Lung (tissue), 11 donors: ENCODE measurements at regions not wholly inside any gene's neighbourhood (a gene's known extent, or its start where the extent isn't known, plus 50 kb on each side); places are given as distances from the start of the nearest gene placed in this dataset.

Experiments
- ATAC-seq: fragments of 200-7000 bp; cut with Tn5 transposase; one replicate; pipeline ENCODE4 v1.9.1; 2020; ENCODE audit warnings: moderate number of reproducible peaks; ENCODE audit not compliant: insufficient read depth, low FRiP score
- DNase-seq, 3 donors: peaks; one replicate each; pipeline ENCODE4 v3.0.0-alpha.2; 2013 to 2017
- H3K27ac ChIP-seq, 2 donors: one replicate each; pipeline ENCODE4 v1.5.1; 2013; ENCODE audit warnings: mild to moderate bottlenecking in 2 of 2, moderate library complexity in 2 of 2, control low read depth in 1 of 2, inconsistent platforms in 1 of 2, low read depth in 1 of 2, low read length in 1 of 2
- H3K27me3 ChIP-seq, 3 donors: one replicate each; pipeline ENCODE4 v1.5.1; 2013; ENCODE audit warnings: low read length in 2 of 3; ENCODE audit not compliant: control insufficient read depth in 3 of 3, insufficient read depth in 3 of 3
- H3K36me3 ChIP-seq, 4 donors: one replicate each; pipeline ENCODE4 v1.5.1; 2013; ENCODE audit warnings: low read length in 4 of 4, mild to moderate bottlenecking in 1 of 4, moderate library complexity in 1 of 4; ENCODE audit not compliant: control insufficient read depth in 4 of 4, insufficient read depth in 4 of 4
- H3K4me1 ChIP-seq, 5 donors: one replicate each; pipeline ENCODE4 v1.5.1; 2013; ENCODE audit warnings: low read length in 5 of 5, mild to moderate bottlenecking in 2 of 5, moderate library complexity in 1 of 5; ENCODE audit not compliant: control insufficient read depth in 5 of 5, insufficient read depth in 5 of 5
- H3K4me3 ChIP-seq: one replicate; pipeline ENCODE4 v1.5.1; 2013; ENCODE audit warnings: mild to moderate bottlenecking, control low read depth, moderate library complexity
- H3K9ac ChIP-seq, 2 donors: one replicate each; pipeline ENCODE4 v1.5.1; 2013; ENCODE audit warnings: low read length in 2 of 2, control low read depth in 1 of 2; ENCODE audit not compliant: insufficient read depth in 1 of 2
- H3K9me3 ChIP-seq, 4 donors: one replicate each; pipeline ENCODE4 v1.5.1; 2013; ENCODE audit warnings: low read length in 3 of 4, mild to moderate bottlenecking in 1 of 4, moderate library complexity in 1 of 4; ENCODE audit not compliant: control insufficient read depth in 4 of 4, insufficient read depth in 3 of 4
- WGBS, 2 donors: extraction: QIAGEN DNeasy Blood & Tissue Kit; methylation state at CpG; one replicate each; pipeline ENCODE4 v1.1.7; 2013; 5-methylcytosine and 5-hydroxymethylcytosine counted together
- TF ChIP-seq, protein P1 (sequence below): IDR thresholded peaks from 2 replicates; pipeline ENCODE4 v1.5.1; 2012; ENCODE audit warnings: mild to moderate bottlenecking; ENCODE audit errors: control extremely low read depth, extremely low read depth
- donor health status: control.
- donor health status: control.
- donor health status: Bipolar disorder and iron deficiency.
- donor health status: healthy.
- donor health status: DM: yes; HTN: yes; CAD: no.

DNA sequence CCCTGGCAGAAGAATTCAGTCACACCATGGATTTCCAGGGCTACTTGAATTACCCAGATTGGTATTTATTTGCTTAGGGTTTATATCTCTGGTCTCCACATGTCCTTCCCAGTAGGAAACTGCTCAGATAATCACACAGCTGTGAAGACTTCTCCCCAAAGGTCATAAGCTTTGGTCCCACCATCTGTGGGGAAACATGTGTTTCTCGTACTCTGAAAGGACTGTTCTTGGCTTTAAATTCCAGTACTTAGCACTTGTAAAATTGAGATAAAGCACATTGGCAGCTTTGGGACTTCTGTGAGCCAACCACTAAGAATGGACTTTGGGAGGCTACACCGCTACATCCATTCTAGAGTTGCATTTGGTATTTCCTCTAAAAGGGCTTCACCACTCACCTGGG lies 205.3 kb upstream of the FOXA2 start:
- TF ChIP-seq, protein P1, sequence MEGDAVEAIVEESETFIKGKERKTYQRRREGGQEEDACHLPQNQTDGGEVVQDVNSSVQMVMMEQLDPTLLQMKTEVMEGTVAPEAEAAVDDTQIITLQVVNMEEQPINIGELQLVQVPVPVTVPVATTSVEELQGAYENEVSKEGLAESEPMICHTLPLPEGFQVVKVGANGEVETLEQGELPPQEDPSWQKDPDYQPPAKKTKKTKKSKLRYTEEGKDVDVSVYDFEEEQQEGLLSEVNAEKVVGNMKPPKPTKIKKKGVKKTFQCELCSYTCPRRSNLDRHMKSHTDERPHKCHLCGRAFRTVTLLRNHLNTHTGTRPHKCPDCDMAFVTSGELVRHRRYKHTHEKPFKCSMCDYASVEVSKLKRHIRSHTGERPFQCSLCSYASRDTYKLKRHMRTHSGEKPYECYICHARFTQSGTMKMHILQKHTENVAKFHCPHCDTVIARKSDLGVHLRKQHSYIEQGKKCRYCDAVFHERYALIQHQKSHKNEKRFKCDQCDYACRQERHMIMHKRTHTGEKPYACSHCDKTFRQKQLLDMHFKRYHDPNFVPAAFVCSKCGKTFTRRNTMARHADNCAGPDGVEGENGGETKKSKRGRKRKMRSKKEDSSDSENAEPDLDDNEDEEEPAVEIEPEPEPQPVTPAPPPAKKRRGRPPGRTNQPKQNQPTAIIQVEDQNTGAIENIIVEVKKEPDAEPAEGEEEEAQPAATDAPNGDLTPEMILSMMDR: no peak
- WGBS, 2 donors: 74 to 88% methylated on average over 2 of the region's 2 CpGs
- ATAC-seq (no peak), DNase-seq (peak in 2 of 3 donors; percentile 47 to 60)
- peaks cover 0 to 3% (median 0%) of the 10 kb centered on the region in 4 donors for H3K9me3 ChIP-seq
- no peak overlapping the region for H3K4me3 ChIP-seq
- no peaks in the 10 kb centered on the region for H3K36me3 ChIP-seq
- no peak overlapping the region for H3K27ac ChIP-seq
- H3K27me3 ChIP-seq: peaks cover 0 to 9% (median 0%) of the 10 kb centered on the region in 3 donors
- H3K9ac ChIP-seq: no peak overlapping the region
- H3K4me1 ChIP-seq: peaks cover 0 to 4% (median 0%) of the 10 kb centered on the region in 5 donors

- Histone ChIP-seq H3K27ac (no peak overlapping the region), H3K9me3 (peaks cover 0 to 2% (median 0%) of the 10 kb centered on the region in 4 donors), H3K4me3 (no peak overlapping the region), H3K27me3 (peaks cover 0 to 9% (median 0%) of the 10 kb centered on the region in 3 donors), H3K9ac (no peak overlapping the region), H3K4me1 (peaks cover 0 to 4% (median 3%) of the 10 kb centered on the region in 5 donors), H3K36me3 (no peaks in the 10 kb centered on the region)
- ATAC-seq (no peak), DNase-seq (no peak)
- WGBS, 2 donors: 74 to 86% methylated on average over 3 of the region's 3 CpGs
- TF ChIP-seq, protein P1: no peak
Measured at GRCh38 chr20:22791396-22791795, 207.0 kb upstream of the FOXA2 start.

DNA sequence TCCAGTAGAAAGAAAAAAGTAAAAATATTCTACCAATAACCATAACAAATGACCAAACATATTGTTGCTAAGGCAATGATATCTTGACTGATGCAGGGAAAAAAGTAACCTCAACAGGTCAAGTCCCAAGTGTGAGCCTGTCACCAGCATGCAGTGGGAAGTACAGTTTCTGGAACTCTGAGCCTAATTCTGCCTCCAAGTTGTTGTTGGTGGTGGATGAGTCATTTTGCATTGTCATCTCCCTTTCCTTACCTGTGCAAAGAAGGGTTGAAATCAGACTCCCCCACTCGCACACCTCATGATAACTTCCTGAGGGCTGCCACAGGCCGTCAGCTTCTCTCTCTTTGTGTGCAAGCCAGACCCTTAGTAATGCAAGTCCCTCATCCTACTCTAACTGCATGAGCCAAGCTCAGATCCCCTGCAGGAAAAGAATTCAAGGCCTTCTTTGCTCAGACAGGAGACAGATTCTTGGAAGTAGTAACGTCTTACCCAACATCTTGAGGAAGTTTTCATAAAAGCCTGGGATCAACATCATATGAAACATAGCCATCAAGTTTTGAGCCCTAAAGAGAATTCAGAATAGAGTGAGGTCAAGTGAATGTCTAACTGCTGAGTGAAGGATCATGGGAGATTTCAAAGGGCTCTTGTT lies 207.6 kb upstream of the FOXA2 start:
- H3K9me3 ChIP-seq: peaks cover 0 to 2% (median 0%) of the 10 kb centered on the region in 4 donors
- no peak overlapping the region for H3K4me3 ChIP-seq
- no peak overlapping the region for H3K9ac ChIP-seq
- no peak for ATAC-seq
- no peak for DNase-seq
- H3K27me3 ChIP-seq: peaks cover 0 to 9% (median 0%) of the 10 kb centered on the region in 3 donors
- H3K36me3 ChIP-seq: no peaks in the 10 kb centered on the region
- 70 to 75% methylated on average over 3 of the region's 3 CpGs for WGBS, 2 donors
- TF ChIP-seq, protein P1: no peak
- H3K27ac ChIP-seq: no peak overlapping the region
- peaks cover 0 to 4% (median 3%) of the 10 kb centered on the region in 5 donors for H3K4me1 ChIP-seq
